ENCODE measurements at regions not wholly inside any gene's neighbourhood (a gene's known extent, or its start where the extent isn't known, plus 50 kb on each side); places are given as distances from the start of the nearest gene placed in this dataset.

DNA sequence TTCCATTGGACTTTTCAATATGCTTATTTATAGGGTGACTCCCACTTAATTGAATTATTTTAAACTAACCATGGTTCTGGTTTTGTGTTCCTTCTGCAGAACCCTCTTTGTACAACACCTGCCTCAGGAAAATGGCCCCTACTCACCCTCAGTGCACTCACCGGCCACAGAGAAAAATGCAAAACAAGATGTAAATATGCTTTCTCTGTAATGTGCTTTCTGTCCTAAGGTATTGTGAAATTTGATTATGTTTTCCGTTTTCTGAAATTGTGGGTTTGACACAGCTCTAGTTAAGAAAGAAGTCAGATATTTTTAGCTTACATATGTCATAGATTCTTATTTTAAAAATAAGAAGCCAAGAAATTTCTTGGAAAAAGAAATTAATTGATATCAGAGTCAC, 357.7 kb upstream of the SMIM21 start:
- no peak for DNase-seq

DNA sequence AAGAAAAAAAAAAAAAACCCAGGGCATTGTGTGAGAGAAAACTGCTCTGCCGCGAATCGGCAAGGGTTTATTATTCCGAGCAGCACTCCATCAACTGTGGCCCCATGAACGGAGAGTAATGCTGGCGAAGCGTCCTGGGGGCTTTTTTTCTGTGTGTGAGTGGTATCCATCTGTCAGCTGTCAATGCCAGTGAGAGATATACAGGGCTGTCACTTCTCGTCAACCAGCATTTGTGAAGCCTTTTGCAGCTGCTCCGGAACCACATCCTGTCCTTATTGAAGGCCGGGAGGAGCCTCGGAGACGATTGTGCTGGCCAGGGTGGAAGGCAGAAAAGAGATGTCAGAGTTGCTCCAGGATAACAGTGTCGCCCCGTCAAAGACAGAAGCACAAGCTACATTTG, 356.9 kb upstream of the SMIM21 start:
- no peak for DNase-seq

DNA sequence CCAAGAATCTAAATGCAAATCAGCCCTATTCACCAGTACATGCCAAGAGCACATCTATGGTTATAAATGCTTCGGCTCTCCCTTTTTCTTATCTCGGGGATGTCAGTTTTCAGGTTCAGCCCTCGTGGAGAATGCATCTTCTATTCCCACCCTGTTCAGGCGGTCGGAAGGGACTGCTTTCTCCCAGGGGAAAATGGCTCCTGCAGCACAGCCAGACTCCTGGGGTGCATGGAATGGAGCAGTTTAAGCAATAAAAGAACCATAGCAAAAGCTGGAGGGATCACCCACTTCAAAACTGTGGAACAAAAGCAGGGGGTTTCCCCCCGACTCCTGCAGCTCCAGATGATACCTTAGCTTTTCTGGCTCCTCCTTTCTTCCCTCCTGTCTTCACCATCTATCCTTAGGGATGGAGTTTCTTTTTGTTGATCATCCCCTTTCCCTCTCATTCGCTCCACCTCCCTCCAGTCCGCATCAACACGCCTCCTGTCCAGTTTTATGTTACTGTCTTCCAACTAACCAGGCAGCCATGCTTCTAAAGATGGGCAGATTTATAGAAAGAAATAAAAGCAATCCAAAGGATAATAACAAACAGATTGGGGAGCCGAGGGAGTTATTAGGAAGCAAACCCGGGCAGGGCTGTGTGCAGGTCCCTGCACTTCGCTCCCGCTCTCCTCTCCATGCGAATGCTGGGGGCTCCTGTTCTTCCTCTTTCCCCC, 356.2 kb upstream of the SMIM21 start:
- no peak for DNase-seq

DNA sequence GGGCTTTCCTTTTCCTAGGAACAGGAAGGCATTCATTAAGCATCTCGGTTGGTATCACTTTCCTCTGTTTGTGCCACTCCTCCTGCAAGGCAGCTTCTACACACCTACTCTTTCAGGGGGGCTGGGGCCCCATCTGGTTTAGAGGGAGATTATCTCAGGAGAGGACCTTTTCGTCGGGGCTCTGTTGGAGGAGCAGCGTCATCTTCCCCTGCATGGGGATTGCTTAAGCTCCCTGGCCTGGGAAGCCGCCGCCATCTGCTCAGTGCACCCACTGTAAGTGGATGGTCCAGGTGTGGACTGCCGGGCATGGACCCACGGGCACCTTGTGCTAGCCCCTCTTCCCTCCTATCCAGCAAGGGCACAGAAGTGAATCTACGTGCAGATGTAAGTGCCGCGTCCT, 355.3 kb upstream of the SMIM21 start:
- DNase-seq = no peak

DNA sequence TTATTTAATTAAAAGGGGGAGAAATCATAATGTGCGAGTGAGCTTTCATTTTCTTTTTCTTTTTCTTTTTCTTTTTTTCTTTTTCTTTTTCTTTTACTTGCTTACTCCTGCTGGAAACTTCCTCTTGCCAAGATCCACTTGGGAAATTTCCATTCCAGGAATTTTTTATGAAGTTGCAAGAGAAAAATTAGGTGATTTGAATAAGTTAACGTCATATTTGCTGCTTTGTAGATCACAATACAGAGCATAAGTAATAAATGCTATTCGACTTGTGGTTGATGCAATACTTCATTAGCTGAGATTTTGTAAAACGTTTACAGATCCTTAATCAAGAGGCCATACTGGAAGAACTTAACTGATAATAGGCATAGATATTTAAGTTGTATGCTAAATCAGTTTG, 354.7 kb upstream of the SMIM21 start:
- no peak for DNase-seq

DNA sequence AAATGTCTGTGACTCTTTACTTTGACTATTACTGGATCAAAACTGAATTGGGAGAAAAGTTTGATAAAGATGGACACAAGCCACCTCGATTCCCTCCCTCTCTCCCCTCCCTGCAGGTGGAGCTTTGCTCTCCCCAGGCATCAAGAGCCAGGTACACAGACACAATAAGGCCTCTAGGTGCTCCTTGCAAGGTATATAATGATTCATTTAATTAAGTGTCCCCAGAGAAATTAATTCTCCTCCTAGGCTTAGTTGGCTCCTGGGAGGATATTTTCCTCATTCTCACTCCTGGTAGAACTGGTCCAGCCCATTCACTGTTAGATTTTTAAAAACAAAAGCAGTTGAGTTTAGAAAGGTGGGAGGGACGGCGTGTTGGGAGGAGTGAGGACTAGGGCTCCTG, 352.4 kb upstream of the SMIM21 start:
- DNase-seq = no peak

DNA sequence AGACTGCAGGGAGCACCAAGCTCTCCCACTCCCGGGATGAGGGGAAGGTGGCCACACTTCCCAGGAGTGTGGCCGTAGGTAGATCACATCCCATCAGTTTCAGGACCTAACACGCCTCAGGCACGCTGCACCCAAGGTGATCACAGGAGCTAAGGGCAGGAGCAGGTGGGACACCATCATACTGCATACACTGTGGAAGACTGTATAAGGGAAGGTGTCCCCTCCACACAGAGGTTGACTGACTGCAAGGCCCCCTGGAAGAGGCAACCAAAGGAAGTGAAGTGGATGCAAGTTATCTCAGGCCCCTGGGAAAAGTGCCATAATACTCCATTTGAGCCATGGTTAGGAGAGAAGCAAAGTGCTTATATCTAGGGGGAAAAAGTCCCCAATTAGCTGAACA, 351.9 kb upstream of the SMIM21 start:
- DNase-seq = no peak

DNA sequence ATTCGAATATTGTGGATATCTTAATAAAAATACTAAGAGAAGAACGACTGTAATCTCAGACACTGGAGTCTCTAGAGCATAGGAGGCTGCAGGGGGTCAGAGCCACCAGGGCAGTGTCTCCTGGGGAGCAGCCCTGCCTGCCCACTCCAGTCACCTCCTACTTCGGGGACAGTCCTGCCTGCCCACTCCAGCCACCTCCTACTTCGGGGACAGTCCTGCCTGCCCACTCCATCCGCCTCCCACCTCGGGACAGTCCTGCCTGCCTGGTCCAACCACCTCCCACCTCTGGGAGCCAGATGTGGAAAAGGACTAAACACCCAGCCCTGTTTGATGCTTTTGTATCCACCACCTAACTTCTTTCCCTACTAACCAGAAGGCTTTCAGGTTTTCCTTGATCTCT, 350.1 kb upstream of the SMIM21 start:
- DNase-seq = no peak

DNA sequence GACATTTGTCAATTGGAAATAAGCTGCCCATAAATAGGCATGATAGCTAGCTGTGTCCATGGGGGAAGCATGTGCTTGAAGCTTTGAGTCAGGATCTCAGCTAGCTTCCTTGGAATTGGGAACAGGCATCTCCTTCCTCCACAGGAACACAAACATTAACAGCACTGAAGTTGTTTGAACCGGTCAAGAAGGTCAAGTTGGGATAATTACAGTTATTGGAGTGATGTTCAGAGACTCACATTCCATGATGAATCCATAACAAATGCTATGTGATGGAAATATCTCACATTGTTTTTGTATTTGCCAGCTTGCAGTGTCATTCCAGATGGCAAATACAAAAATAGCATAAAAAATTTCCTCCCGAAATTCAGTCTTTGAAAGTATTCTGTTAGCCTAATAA, 347.6 kb upstream of the SMIM21 start:
- no peak for DNase-seq

DNA sequence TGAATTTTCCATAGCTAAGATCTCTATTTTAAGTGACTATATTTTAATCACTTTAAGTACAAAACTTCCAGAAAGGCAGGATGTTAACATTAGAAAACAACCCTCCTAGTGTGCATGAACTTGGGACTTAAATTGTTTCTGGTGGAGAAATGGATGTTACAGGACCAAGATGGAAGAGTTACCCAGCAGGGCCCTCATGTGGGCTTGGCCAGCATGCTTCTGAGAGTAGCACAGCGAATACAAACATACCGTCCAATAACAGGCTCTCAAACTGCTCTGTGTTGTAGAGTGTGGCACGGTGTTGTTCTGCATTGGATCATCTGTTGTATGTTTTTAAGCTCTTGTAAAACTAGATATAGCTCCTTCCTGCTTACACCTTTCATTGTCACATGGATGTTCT, 346.1 kb upstream of the SMIM21 start:
- DNase-seq = no peak

DNA sequence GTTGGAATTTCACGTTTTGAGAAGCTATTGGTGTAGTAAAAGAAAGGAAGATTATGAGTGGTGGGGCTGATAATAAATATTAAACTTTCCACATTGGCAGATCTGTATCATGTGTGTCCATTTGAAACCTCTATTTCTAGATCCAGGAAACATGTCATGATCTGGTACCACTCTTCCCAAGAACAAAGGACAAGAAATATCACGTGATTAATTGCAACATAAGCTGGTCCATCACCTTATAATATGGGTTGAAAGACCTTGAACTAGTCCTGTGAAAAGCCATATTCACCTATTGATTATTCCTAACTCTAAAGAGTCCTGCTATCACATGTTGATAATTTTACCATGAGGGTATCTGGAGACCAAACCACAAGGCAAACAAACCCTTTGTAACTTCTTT, 335.3 kb upstream of the SMIM21 start:
- DNase-seq = no peak

DNA sequence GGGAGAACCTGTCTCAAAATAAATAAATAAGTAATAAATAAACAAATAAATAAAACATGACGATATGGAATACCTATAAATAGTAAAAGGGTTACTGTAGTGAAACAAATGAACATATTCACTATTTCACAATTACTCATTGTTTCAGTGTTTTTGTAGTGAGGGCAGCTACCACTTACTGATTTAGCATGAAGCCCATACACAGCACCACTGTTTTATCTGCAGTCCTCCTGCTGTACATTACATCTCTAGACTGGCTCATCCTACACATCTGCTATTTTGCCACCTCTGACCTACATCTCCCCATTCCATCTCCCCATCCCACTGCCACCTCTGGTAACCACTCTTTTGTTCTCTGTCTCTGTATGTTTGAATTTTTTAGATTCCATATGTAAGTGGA, 332.7 kb upstream of the SMIM21 start:
- no peak for DNase-seq

DNA sequence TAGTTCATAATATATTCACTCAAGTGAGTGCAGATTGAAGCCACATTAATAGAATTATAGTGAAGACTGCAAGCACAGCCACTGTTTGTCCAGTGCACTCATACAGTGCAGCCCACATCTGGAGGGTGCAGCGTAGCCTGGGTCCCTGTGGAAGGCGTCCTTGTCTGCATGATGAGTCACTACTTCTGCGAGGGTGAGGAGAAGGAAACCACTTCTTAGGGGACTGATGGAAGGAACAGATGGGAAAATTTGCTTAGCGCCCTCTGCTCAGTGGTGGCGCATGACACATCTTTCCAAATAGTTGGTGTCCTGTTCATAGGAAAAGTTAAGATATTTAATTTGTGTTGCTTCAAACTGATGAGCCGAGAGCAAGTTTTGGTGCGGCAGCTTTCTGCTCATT, 330.4 kb upstream of the SMIM21 start:
- DNase-seq = no peak

DNA sequence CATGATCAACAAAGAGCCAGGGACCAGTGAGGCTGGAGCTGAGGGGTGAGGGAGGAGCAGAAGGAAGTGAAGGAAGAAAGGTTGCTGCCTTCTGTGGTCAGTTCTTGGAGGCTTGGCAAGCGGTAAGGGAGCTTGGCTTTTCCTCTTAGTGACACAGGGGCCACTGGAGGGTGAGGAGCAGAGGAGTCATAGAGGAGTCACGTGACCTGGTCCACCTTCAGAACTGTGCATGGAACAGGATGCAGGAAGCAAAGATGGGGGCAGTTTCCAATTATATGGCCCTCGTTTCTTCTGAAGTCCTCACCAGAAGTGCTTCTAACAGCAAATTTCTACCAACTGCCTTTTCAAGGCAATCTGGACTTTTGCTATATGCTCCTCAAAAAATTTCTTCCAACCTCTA, 326.9 kb upstream of the SMIM21 start:
- DNase-seq = no peak

DNA sequence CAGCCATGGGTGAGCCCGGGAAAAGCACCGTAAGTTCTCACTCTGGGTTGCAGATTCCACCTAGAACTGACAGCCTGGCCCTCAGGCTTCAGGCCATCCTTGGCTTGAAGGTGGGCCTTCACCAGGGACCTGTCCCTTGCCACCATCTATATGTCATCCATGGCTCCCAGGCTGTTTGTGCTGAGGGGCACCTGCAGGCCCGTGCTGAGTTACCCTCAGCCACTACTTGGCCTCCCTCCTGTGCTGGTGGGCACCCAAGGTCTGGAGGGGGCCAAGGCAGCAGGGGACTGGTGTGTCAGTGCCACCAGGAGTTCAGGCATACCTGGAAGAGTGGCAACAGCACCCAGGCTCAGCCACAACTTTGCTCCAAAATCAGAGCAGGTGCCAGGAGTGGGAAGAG, 326.2 kb upstream of the SMIM21 start:
- DNase-seq = no peak

DNA sequence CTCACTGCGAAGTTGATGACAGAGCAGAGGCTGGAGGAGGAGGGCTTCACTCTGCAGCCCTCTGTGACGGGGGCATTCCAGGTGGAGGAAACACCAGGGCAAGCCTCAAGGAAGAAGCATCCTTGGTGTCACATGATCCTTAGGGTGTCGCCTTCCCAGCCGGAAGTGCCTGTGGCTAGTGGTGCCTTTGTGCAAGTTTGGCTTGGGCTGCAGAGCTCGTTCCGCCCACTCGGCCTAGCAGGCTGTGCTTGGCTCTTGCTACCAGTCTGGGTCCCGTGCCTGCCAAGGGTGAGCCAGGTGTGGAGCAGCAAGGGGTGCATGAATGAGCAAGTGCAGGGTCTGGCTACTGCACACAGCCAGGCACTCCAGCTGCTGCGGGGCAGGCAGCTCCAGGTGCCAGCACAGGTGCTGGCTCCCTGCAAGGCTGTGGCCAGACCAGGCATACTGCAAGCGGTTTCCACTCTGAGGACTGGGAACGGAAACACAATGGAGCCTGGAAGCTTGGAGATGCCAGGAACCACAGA, 325.3 kb upstream of the SMIM21 start:
- DNase-seq = no peak

DNA sequence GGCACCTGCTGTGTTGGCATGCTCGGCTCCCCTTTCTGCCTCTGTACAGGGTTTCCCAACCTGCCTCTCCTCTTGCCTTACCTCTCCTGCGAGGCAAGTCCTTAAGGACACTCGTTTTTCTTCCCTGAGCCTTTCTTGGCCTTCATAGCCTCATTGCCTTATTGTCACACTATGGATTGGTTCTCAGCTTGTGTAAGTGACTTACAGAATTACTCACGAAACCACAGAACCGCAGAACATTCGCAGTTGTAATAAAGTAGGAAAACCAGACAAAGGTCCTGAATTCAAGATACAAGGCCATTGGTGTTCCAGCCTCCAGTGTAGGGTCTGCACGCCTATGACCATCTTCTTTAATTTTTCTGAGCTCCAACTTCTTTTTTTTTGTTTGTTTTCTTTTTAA, 317.6 kb upstream of the SMIM21 start:
- DNase-seq = no peak

DNA sequence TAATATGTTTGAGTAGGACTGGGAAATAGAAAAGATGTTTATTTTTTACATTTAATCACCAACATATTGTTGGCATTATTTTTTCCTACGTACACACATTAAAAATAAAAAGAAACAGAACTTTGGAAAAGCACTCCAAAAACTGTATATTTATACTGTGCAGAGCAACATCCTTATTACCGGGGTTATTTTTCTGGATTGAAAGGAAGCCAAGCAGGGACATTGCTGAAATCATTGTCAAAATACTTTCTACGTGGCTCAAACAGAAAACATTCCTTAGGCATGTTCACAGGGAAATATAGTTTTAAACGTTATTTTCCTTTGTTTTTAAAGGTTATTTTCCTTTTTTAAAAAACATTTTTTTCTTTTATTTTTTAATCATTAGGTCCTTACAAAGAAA, 315.0 kb upstream of the SMIM21 start:
- no peak for DNase-seq

DNA sequence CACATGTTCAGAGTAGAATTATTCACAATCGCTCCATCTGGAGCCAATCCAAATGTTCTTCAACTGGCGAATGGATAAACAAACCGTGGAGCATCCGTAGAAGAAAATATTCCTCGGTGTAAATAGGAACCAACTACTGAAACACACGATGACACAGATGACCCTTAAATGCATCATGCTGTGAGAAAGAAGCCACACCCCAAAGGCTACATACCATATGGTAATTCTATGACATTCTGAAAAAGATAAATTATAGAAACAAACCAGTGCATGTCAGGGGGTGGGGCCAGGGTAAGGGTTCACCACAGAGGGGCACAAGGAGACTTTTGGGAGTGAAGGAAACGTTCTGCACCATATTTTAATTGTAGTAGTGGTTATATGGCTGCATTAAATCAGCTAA, 312.2 kb upstream of the SMIM21 start:
- DNase-seq = no peak

DNA sequence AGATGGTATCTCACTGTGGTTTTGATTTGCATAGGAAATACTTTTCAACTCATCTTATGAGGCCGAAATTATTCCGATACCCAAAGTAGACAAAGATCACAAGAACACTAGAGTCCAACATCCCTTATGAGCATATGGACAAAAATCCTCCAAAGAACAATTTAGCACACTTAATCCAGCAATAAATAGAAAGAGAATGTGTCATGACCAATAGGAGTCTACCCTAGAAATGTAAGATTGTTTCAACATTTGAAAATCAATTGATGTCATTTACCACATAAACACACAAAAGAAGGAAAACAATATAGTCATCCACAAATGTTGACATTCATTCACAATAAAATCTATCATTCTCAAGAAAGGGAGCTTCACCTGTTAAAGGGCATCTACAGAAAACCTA, 307.8 kb upstream of the SMIM21 start:
- no peak for DNase-seq

DNA sequence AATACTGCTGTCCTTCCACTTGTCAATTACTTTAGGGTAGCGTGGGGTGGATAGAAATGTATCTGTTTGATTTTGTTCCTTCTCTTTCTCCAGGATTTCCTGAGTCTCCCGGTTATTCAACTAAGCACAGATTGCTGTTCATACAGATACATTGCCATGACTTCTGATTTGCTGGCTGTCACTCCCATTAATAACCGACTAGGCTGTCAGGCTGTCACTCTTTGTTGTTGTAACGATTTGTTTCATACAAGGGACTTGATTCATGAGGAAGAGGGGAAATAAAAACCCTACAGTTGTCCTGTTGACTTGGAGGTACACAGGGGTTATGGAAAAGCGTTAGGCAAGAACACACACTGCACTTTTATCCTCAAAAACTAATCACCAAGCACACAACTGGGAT, 302.7 kb upstream of the SMIM21 start:
- no peak for DNase-seq

DNA sequence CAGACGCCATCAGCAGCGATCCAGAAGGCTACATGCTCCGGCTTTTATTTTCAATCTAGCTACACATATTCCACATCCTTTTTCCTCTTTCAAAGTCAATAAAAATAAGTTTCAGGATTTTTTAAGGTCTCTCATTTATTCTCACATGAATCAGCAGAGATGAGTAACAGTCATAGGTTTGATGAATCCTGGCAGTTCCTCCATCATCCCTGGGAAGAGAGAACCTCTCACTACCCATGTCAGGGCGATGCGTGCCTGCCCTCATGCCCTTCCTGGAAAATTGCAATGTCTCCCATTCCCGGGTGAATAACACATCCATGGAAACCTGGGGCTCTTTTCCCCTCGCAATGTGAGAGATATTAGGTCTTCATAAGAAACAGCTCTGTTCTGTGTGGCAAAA, 301.1 kb upstream of the SMIM21 start:
- DNase-seq = no peak

DNA sequence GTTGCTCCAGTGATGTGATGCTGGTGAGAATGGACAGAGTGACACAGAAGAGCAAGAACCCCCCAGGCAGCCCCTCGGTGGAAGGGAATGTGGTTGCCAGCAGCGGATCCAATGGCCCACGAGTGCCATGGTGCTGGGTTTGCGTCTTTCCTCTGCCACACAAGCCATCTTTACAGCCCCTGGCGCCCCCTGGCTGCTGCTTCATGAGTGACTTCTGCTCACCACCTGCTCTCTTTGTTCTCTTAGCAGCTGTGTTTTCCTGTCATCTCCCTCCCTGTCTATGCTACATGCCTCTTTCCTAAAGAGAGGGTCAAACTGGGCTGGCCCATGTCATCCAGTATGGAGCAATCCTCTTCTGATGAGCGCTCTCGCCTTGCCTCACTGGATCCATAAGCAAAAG, 300.0 kb upstream of the SMIM21 start:
- DNase-seq = peak; percentile 11 to 36

DNA sequence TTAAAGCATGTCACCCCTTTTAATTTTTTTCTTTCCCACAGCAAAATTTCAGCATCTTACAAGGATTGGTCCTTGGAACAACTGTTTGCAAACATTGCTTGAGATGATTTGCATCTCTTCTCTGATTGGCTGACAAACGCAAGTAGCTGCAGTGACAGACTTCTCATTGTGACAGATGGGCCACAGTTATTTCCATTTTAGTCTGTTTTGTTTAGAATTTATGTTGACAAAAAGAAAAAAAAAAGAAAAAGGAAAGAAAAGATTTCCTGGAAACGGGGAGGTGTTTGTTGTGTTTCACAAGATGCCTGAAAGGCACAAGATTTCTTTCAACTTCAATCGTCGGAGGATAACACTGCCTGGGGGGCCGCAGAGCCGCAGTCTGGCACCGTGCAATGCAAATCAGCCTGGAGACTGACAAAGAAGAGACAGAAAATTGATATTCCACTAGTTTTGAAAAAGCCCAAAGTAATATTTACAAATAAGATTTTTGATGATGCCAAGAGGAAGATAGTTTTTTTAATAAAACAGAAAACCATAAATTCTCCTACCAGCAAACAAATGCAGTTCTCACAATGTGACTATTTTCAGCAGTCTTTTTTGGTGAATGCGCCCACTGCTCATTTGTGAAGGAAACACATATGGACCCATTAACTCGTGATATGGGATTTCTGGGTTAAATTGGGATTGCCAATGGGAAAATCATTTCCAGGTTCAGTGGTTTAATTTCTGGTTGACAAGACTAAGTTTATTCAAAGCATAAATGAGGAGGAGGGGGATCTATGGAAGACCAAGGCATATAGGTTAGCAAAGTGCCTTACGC, 296.2 kb upstream of the SMIM21 start:
- no peak for DNase-seq

DNA sequence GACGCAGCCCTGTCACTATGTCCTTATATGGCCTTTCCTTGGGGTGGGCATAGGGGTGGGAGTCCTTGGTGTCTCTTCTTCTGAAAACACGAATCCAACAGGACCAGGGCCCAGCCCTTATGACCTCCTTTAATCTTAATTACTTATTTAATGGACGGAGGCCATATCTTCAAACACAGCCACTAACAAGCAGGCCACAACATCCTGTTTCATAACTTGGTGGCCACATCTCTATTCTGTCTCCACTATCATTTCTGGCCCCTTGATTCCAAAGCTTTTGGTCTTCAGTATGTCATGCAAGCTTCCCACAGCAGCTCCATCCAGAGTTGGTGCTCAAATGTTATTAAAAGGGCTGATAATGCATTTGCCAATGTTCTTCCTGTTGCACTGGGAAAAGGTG, 287.3 kb upstream of the SMIM21 start:
- no peak for DNase-seq

All from hippocampal formation (tissue), 2 donors.